MM.1S (cell line): ENCODE measurements at regions not wholly inside any gene's neighbourhood (a gene's known extent, or its start where the extent isn't known, plus 50 kb on each side); places are given as distances from the start of the nearest gene placed in this dataset.

Source experiments
- EZH2 ChIP-seq: fragments of 300-600 bp; sonication (generic); optimal IDR thresholded peaks from 2 replicates; pipeline ENCODE3; 2017; ENCODE audit warnings: low read depth, mild to moderate bottlenecking, antibody characterized with exemption, low read length, mixed read lengths
- TF ChIP-seq, protein P1 (sequence below): fragments of 300-600 bp; sonication (generic); IDR thresholded peaks from 2 replicates; pipeline ENCODE4 v1.5.1; 2016; ENCODE audit warnings: antibody characterized with exemption, low read length, mixed read lengths

DNA sequence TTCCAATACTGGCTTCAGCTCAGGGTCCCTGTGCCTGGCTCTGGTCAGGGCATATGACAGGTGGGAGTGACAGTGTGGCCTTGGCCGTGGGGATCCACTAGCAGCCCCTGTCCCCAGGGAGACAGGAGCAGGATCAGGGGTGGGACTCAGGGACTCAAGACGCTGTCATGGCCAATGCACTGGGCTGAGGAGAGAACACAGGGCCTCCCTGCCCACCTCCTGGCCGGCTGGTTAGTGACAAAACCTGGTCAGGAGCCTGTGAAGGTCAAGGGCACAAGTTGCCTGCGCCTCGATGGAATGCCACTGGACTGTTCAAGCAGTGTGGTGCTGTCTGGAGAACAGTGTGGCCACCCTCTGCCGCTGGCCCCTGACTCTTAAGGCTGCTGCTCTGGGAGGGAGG, 86.8 kb downstream of the OLFM1 start:
- TF ChIP-seq, protein P1, sequence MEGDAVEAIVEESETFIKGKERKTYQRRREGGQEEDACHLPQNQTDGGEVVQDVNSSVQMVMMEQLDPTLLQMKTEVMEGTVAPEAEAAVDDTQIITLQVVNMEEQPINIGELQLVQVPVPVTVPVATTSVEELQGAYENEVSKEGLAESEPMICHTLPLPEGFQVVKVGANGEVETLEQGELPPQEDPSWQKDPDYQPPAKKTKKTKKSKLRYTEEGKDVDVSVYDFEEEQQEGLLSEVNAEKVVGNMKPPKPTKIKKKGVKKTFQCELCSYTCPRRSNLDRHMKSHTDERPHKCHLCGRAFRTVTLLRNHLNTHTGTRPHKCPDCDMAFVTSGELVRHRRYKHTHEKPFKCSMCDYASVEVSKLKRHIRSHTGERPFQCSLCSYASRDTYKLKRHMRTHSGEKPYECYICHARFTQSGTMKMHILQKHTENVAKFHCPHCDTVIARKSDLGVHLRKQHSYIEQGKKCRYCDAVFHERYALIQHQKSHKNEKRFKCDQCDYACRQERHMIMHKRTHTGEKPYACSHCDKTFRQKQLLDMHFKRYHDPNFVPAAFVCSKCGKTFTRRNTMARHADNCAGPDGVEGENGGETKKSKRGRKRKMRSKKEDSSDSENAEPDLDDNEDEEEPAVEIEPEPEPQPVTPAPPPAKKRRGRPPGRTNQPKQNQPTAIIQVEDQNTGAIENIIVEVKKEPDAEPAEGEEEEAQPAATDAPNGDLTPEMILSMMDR, result no peak
- TF ChIP-seq EZH2, result no peak
